HepG2 (cell line): ENCODE measurements at regions not wholly inside any gene's neighbourhood (a gene's known extent, or its start where the extent isn't known, plus 50 kb on each side); places are given as distances from the start of the nearest gene placed in this dataset.

Experiments
- ATAC-seq: fragments of 200-7000 bp; cut with Tn5 transposase; 3 replicates; pipeline ENCODE4 v1.9.1; 2020; ENCODE audit warnings: mild to moderate bottlenecking, moderate library complexity
- BruUV-seq: library from RNA; stranded (reverse); fragments of 400-500 nt; replicated peaks from 2 replicates; lab custom pipeline; 2021; lab: Mats Ljungman, UMichigan
- CTCF ChIA-PET: fragments of 300-600 bp; formaldehyde crosslinking; extraction: SDS; loops from one replicate; lab custom pipeline; 2021; ENCODE audit warnings: low total read pairs, inconsistent platforms, low intra/inter-chr PET ratio; lab: Yijun Ruan, JAX
- POLR2A ChIA-PET: fragments of 350-600 bp; sonication (Branson Sonifier 250); formaldehyde crosslinking; loops from one replicate; lab custom pipeline; 2020; ENCODE audit warnings: antibody characterized with exemption, inconsistent platforms; lab: Yijun Ruan, JAX
- DNase-seq: peaks from one replicate; pipeline ENCODE4 v3.0.0-alpha.2; 2015; ENCODE audit warnings: low spot score
- FAIRE-seq: peaks from 3 replicates; lab custom pipeline; 2011; peaks lifted over from hg19 to GRCh38; lab: Jason Lieb, UNC
- H2AFZ ChIP-seq: one replicate; pipeline ENCODE4 v1.6.1; 2011; ENCODE audit warnings: low read length, inconsistent platforms
- H3K27ac ChIP-seq: fragments of 300-600 bp; 3 replicates; pipeline ENCODE4 v1.8.0; 2011; ENCODE audit warnings: mixed run types, mild to moderate bottlenecking, mixed read lengths, low read length, inconsistent platforms; ENCODE audit not compliant: insufficient read depth; ENCODE audit errors: extremely low read length
- H3K27me3 ChIP-seq, 2 experiments: fragments of 200-600 bp in 1 of 2; 2 replicates in 1 of 2; 3 replicates in 1 of 2; pipeline versions ENCODE4 v1.6.0 to v1.8.0; 2011; ENCODE audit warnings: low read length in 2 of 2, mild to moderate bottlenecking in 2 of 2, moderate library complexity in 2 of 2, inconsistent platforms in 1 of 2; ENCODE audit not compliant: insufficient read depth in 2 of 2, control insufficient read depth in 1 of 2
- H3K36me3 ChIP-seq, 2 experiments: fragments of 200-600 bp in 1 of 2; replicated peaks in 1 of 2; 2 replicates in 1 of 2; 3 replicates in 1 of 2; pipeline versions ENCODE4 v1.5.1 to v1.8.0; 2011; ENCODE audit warnings: low read length in 2 of 2, inconsistent platforms in 1 of 2; ENCODE audit not compliant: insufficient read depth in 2 of 2, control insufficient read depth in 1 of 2
- H3K4me1 ChIP-seq: 2 replicates; pipeline ENCODE4 v1.5.1; 2012; ENCODE audit warnings: low read length, inconsistent platforms; ENCODE audit not compliant: insufficient read depth
- H3K4me2 ChIP-seq: 2 replicates; pipeline ENCODE4 v1.6.0; 2011; ENCODE audit warnings: low read depth, low read length, inconsistent platforms
- H3K4me3 ChIP-seq, 3 experiments: fragments of 200-600 bp in 1 of 3; sonication (generic), shearing (Covaris generic) in 1 of 3; replicated peaks in 1 of 3; 2 replicates each; pipeline ENCODE4 v1.5.1; 2011 to 2016; ENCODE audit warnings: low read length in 3 of 3, inconsistent platforms in 2 of 3, low read depth in 2 of 3, mild to moderate bottlenecking in 2 of 3, control low read depth in 1 of 3, mixed read lengths in 1 of 3; ENCODE audit not compliant: insufficient read depth in 1 of 3
- H3K79me2 ChIP-seq: one replicate; pipeline ENCODE4 v1.6.1; 2011; ENCODE audit warnings: low read length, inconsistent platforms; ENCODE audit not compliant: insufficient read depth
- H3K9ac ChIP-seq: 2 replicates; pipeline ENCODE4 v1.6.0; 2011; ENCODE audit warnings: mild to moderate bottlenecking, low read depth, low read length, inconsistent platforms; ENCODE audit not compliant: insufficient read depth
- H3K9me3 ChIP-seq: 2 replicates; pipeline ENCODE4 v1.5.1; 2012; ENCODE audit warnings: mild to moderate bottlenecking, low read length
- H4K20me1 ChIP-seq: 2 replicates; pipeline ENCODE4 v1.6.0; 2011; ENCODE audit warnings: inconsistent platforms, mild to moderate bottlenecking, low read length, moderate library complexity; ENCODE audit not compliant: insufficient read depth
- ATF7-NPFF ChIP-seq: sonication (generic); formaldehyde crosslinking; IDR thresholded peaks from 2 replicates; pipeline ENCODE4 v1.8.1; 2023; ENCODE audit warnings: mild to moderate bottlenecking, low read depth, missing genetic modification reagents, moderate library complexity
- EEA1 ChIP-seq: sonication (generic); formaldehyde crosslinking; IDR thresholded peaks from 2 replicates; pipeline ENCODE4 v1.5.1; 2020; ENCODE audit warnings: mild to moderate bottlenecking, missing genetic modification reagents, borderline replicate concordance
- HOXA3 ChIP-seq: sonication (generic); formaldehyde crosslinking; IDR thresholded peaks from 2 replicates; pipeline ENCODE4 v1.5.0; 2020; ENCODE audit warnings: missing genetic modification reagents
- MBD4 ChIP-seq: IDR thresholded peaks from 2 replicates; pipeline ENCODE4 v1.6.1; 2012; ENCODE audit warnings: low read length, inconsistent platforms, borderline replicate concordance
- MED13 ChIP-seq: sonication (generic); formaldehyde crosslinking; IDR thresholded peaks from 2 replicates; pipeline ENCODE4 v1.5.0; 2020; ENCODE audit warnings: missing genetic modification reagents
- NCOA2 ChIP-seq: sonication (generic); formaldehyde crosslinking; IDR thresholded peaks from 2 replicates; pipeline ENCODE4 v1.8.0; 2022; ENCODE audit warnings: inconsistent platforms
- RFX1 ChIP-seq: fragments of 450-650 bp; IDR thresholded peaks from 2 replicates; pipeline ENCODE4 v1.6.1; 2017
- XBP1 ChIP-seq: sonication (generic); formaldehyde crosslinking; IDR thresholded peaks from 2 replicates; pipeline ENCODE4 v1.5.0; 2020; ENCODE audit warnings: missing genetic modification reagents
- ZBTB33 ChIP-seq: sonication (generic); formaldehyde crosslinking; IDR thresholded peaks from 2 replicates; pipeline ENCODE4 v1.4.0; 2020; ENCODE audit warnings: missing genetic modification reagents
- ZKSCAN1 ChIP-seq: fragments of 150-350 bp; IDR thresholded peaks from 2 replicates; pipeline ENCODE4 v1.6.1; 2014; ENCODE audit warnings: low read length
- ZNF24 ChIP-seq: fragments of 450-650 bp; IDR thresholded peaks from 2 replicates; pipeline ENCODE4 v1.6.1; 2017; ENCODE audit warnings: antibody characterized with exemption, mild to moderate bottlenecking
- ZNF576 ChIP-seq: sonication (generic); formaldehyde crosslinking; IDR thresholded peaks from 2 replicates; pipeline ENCODE4 v1.4.0; 2020; ENCODE audit warnings: mild to moderate bottlenecking, missing genetic modification reagents
- ZSCAN21 ChIP-seq: sonication (generic); formaldehyde crosslinking; IDR thresholded peaks from 2 replicates; pipeline ENCODE4 v1.8.0; 2022; ENCODE audit warnings: mild to moderate bottlenecking, missing genetic modification reagents, moderate library complexity, borderline replicate concordance
- ZSCAN31 ChIP-seq: sonication (generic); formaldehyde crosslinking; IDR thresholded peaks from 2 replicates; pipeline ENCODE4 v1.5.0; 2020; ENCODE audit warnings: low read depth, mild to moderate bottlenecking, missing genetic modification reagents
- WGBS: methylation state at CpG from one replicate; pipeline ENCODE4 v1.1.6; 2017; ENCODE audit warnings: low lambda C conversion rate; 5-methylcytosine and 5-hydroxymethylcytosine counted together
- in situ Hi-C: cut with HindIII; loops from 2 replicates; pipeline ENCODE4 v1.10.0; 2017; ENCODE audit warnings: low pct_unique_long_range_greater_than_20kb; ENCODE audit not compliant: extremely low pct_ligation_motif_present
- intact Hi-C: fragments of 100-400 bp; cut with micrococcal nuclease; formaldehyde crosslinking; loops from one replicate; pipeline ENCODE4 v1.10.0; 2022; ENCODE audit not compliant: unreplicated experiment
- TF ChIP-seq, protein P1 (sequence below): sonication (generic); formaldehyde crosslinking; conservative IDR thresholded peaks from 2 replicates; pipeline ENCODE4 v1.8.0; 2022; ENCODE audit warnings: low read depth, missing genetic modification reagents
- TF ChIP-seq, protein P2 (sequence below): IDR thresholded peaks from 2 replicates; pipeline ENCODE4 v1.6.1; 2016; ENCODE audit warnings: mild to moderate bottlenecking

- DNase-seq (no peak), FAIRE-seq (no peak), ATAC-seq (no peak)
- Histone ChIP-seq H3K36me3 (no peaks in the 10 kb centered on the region), H3K27ac (no peak overlapping the region), H3K4me3 (no peak overlapping the region), H3K27me3 (no peaks in the 10 kb centered on the region), H3K9me3 (no peaks in the 10 kb centered on the region), H3K9ac (no peak overlapping the region), H3K4me2 (no peak overlapping the region), H4K20me1 (no peaks in the 10 kb centered on the region), H3K4me1 (no peaks in the 10 kb centered on the region), H2AFZ (no peak overlapping the region), H3K79me2 (no peaks in the 10 kb centered on the region)
- 29% methylated on average over 1 of the region's 1 CpG for WGBS
- CTCF ChIA-PET, result no interaction called here
- in situ Hi-C loops, result no loop called here
- no TSS peak for BruUV-seq
- intact Hi-C loops, result loop anchor here (5.0 kb wide), 1 partner anchor 1532 kb away; no protein-coding TSS in a partner anchor
- TF ChIP-seq EEA1 (CRISPR knock-in tag) (no peak), ZNF576 (CRISPR knock-in tag) (no peak), ZSCAN31 (CRISPR knock-in tag) (no peak), MED13 (no peak), XBP1 (CRISPR knock-in tag) (no peak), ATF7-NPFF (CRISPR knock-in tag) (no peak), MBD4 (no peak), HOXA3 (no peak), NCOA2 (no peak), ZNF24 (no peak), ZSCAN21 (CRISPR knock-in tag) (no peak), ZKSCAN1 (no peak), ZBTB33 (CRISPR knock-in tag) (no peak), RFX1 (no peak)
- TF ChIP-seq, protein P1, sequence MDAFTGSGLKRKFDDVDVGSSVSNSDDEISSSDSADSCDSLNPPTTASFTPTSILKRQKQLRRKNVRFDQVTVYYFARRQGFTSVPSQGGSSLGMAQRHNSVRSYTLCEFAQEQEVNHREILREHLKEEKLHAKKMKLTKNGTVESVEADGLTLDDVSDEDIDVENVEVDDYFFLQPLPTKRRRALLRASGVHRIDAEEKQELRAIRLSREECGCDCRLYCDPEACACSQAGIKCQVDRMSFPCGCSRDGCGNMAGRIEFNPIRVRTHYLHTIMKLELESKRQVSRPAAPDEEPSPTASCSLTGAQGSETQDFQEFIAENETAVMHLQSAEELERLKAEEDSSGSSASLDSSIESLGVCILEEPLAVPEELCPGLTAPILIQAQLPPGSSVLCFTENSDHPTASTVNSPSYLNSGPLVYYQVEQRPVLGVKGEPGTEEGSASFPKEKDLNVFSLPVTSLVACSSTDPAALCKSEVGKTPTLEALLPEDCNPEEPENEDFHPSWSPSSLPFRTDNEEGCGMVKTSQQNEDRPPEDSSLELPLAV (CRISPR knock-in tag), result no peak
- TF ChIP-seq, protein P2, sequence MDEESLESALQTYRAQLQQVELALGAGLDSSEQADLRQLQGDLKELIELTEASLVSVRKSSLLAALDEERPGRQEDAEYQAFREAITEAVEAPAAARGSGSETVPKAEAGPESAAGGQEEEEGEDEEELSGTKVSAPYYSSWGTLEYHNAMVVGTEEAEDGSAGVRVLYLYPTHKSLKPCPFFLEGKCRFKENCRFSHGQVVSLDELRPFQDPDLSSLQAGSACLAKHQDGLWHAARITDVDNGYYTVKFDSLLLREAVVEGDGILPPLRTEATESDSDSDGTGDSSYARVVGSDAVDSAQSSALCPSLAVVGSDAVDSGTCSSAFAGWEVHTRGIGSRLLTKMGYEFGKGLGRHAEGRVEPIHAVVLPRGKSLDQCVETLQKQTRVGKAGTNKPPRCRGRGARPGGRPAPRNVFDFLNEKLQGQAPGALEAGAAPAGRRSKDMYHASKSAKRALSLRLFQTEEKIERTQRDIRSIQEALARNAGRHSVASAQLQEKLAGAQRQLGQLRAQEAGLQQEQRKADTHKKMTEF (CRISPR knock-in tag), result no peak
- POLR2A ChIA-PET, result no interaction called here
Observed at GRCh38 chr1:87424541-87424940, 95.9 kb downstream of the LMO4 start.
